Heart left ventricle (tissue), 13 donors: ENCODE measurements at regions not wholly inside any gene's neighbourhood (a gene's known extent, or its start where the extent isn't known, plus 50 kb on each side); places are given as distances from the start of the nearest gene placed in this dataset.

Experiments used
- CTCF ChIP-seq, 12 donors: fragments of 200-600 bp; sonication (generic) in 4 of 12; IDR thresholded peaks; one replicate each; pipeline versions ENCODE4 v1.5.0 to v1.8.0; 2018 to 2022; ENCODE audit warnings: antibody characterized with exemption in 12 of 12, mild to moderate bottlenecking in 5 of 12
- POLR2A ChIP-seq, 2 donors: fragments of 450-650 bp; IDR thresholded peaks; one replicate each; pipeline ENCODE4 v1.6.1; 2017; ENCODE audit warnings: antibody characterized with exemption in 2 of 2, mild to moderate bottlenecking in 2 of 2, moderate library complexity in 2 of 2
- donor health status: ischemic (EF 13 %, LVEDD 7.1; RV severe dilation, severe dysfunction).
- donor health status: DM: no; HTN: yes; CAD: no.
- donor health status: DM: no; HTN: no; CAD: no.
- donor health status: ischemic (EF 25% LVEDD 6.9; RV normal size, moderate dysfunction).
- donor health status: ischemic (EF 25% LVEDD 5.7; RV mildly dilated, moderate dysfunction).
- donor health status: ischemic (EF 35%, LVEDD 5.7; RV mildly dilated, moderate dysfunction).
- donor health status: nonischemic (EF 11% LVEDD 7.7; RV severe dilation, severe dysfunction).
- donor health status: DM: yes; HTN: yes; CAD: no.
- donor health status: PGD.
- donor health status: ischemic (EF 29% LVEDD 5.4; RV normal size, mild dysfunction).
- donor health status: nonischemic (EF 23%, LVEDD 6.1; RV moderate dilation, normal function).

- no peak for TF ChIP-seq CTCF (IDR thresholded peaks at IDR 0.05)
- no peak for TF ChIP-seq POLR2A (IDR thresholded peaks at IDR 0.05)
Measured at GRCh38 chr1:55632906-55633305, 417.7 kb upstream of the USP24 start.
